HepG2 (cell line): ENCODE measurements at regions not wholly inside any gene's neighbourhood (a gene's known extent, or its start where the extent isn't known, plus 50 kb on each side); places are given as distances from the start of the nearest gene placed in this dataset.

ENCODE experiments used
- ARNT ChIP-seq: fragments of 450-650 bp; IDR thresholded peaks from 2 replicates; pipeline ENCODE4 v1.6.1; 2017
- BRD4 ChIP-seq: sonication (generic); formaldehyde crosslinking; IDR thresholded peaks from 2 replicates; pipeline ENCODE4 v1.4.0; 2020; ENCODE audit warnings: missing genetic modification reagents
- CC2D1A ChIP-seq: sonication (generic); formaldehyde crosslinking; IDR thresholded peaks from 2 replicates; pipeline ENCODE4 v1.8.1; 2023; ENCODE audit warnings: mild to moderate bottlenecking, missing genetic modification reagents
- ELF4 ChIP-seq: sonication (generic); formaldehyde crosslinking; IDR thresholded peaks from 2 replicates; pipeline ENCODE4 v1.5.0; 2020; ENCODE audit warnings: missing genetic modification reagents, mild to moderate bottlenecking, moderate library complexity, borderline replicate concordance
- FOXK1 ChIP-seq: sonication (generic); formaldehyde crosslinking; IDR thresholded peaks from 2 replicates; pipeline ENCODE4 v1.4.0; 2020; ENCODE audit warnings: low read depth, missing genetic modification reagents, borderline replicate concordance
- IKZF1 ChIP-seq: fragments of 450-650 bp; IDR thresholded peaks from 2 replicates; pipeline ENCODE4 v1.7.1; 2016
- JUNB ChIP-seq: sonication (generic); formaldehyde crosslinking; IDR thresholded peaks from 2 replicates; pipeline ENCODE4 v1.8.0; 2022; ENCODE audit warnings: missing genetic modification reagents, mild to moderate bottlenecking, borderline replicate concordance
- KLF16 ChIP-seq, 2 experiments: sonication (generic) in 1 of 2; formaldehyde crosslinking in 1 of 2; IDR thresholded peaks; 2 replicates each; pipeline versions ENCODE4 v1.6.1 to v1.8.0; 2016 to 2023; ENCODE audit warnings: missing genetic modification reagents in 2 of 2, missing compliant biosample characterization in 1 of 2
- KMT2B ChIP-seq: IDR thresholded peaks from 2 replicates; pipeline ENCODE4 v1.6.1; 2016; ENCODE audit warnings: missing genetic modification reagents, missing compliant biosample characterization
- RAD21 ChIP-seq: fragments of 450-650 bp; formaldehyde crosslinking; IDR thresholded peaks from 2 replicates; pipeline ENCODE4 v1.5.0; 2020; ENCODE audit warnings: mild to moderate bottlenecking
- ZNF562 ChIP-seq: sonication (generic); formaldehyde crosslinking; IDR thresholded peaks from 2 replicates; pipeline ENCODE4 v1.8.0; 2022; ENCODE audit warnings: missing genetic modification reagents, borderline replicate concordance
- TF ChIP-seq, protein P1 (sequence below): sonication (generic); formaldehyde crosslinking; conservative IDR thresholded peaks from 2 replicates; pipeline ENCODE4 v1.5.0; 2020; ENCODE audit warnings: missing genetic modification reagents

DNA sequence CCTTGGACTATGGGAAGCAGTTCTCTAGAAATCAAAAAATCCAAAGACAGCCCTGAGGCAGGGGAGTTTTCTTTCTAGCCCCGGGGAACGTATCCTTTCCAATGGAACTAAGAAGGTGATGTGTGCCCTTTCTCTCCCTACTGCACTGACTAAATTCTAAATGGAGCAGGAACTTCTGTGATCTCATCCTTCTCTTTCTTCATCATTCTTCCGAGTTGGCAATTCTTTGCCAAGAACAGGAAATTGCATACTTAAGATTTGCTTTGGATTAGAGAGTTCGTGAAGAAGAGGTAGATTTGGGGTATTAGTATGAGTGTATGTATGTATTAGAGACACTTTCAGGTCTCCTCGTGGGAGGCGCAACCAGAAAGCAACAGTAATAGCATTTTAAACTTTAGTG is 178.0 kb upstream of the PIK3R1 start:
- TF ChIP-seq ARNT (no peak), ELF4 (no peak), KMT2B (CRISPR knock-in tag) (no peak), CC2D1A (CRISPR knock-in tag) (no peak), IKZF1 (no peak), RAD21 (CRISPR knock-in tag) (no peak), ZNF562 (CRISPR knock-in tag) (no peak), BRD4 (CRISPR knock-in tag) (no peak), FOXK1 (CRISPR knock-in tag) (no peak), JUNB (no peak), KLF16 (CRISPR knock-in tag; IDR thresholded peaks at IDR 0.05) (no peak)
- TF ChIP-seq, protein P1, sequence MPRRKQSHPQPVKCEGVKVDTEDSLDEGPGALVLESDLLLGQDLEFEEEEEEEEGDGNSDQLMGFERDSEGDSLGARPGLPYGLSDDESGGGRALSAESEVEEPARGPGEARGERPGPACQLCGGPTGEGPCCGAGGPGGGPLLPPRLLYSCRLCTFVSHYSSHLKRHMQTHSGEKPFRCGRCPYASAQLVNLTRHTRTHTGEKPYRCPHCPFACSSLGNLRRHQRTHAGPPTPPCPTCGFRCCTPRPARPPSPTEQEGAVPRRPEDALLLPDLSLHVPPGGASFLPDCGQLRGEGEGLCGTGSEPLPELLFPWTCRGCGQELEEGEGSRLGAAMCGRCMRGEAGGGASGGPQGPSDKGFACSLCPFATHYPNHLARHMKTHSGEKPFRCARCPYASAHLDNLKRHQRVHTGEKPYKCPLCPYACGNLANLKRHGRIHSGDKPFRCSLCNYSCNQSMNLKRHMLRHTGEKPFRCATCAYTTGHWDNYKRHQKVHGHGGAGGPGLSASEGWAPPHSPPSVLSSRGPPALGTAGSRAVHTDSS = no peak
